Body of pancreas (tissue), 4 donors: ENCODE measurements at regions not wholly inside any gene's neighbourhood (a gene's known extent, or its start where the extent isn't known, plus 50 kb on each side); places are given as distances from the start of the nearest gene placed in this dataset.

Source experiments
- ATAC-seq: fragments of 150-250 bp; one replicate; pipeline ENCODE4 v1.9.1; 2016
- DNase-seq, 4 donors: peaks; one replicate each; pipeline ENCODE4 v3.0.0-alpha.2; 2019
- H3K27ac ChIP-seq, 4 donors: fragments of 200-600 bp; sonication (generic); 1 replicate in 3 of 4; 2 replicates in 1 of 4; pipeline versions ENCODE4 v1.5.1 to v1.6.1; 2016 to 2019; ENCODE audit warnings: mild to moderate bottlenecking in 1 of 4, mixed read lengths in 1 of 4, moderate library complexity in 1 of 4
- H3K27me3 ChIP-seq, 2 donors: fragments of 200-600 bp; sonication (generic); one replicate each; pipeline ENCODE4 v1.6.0; 2016; ENCODE audit warnings: mild to moderate bottlenecking in 1 of 2
- H3K36me3 ChIP-seq, 2 donors: fragments of 200-600 bp; sonication (generic); replicated peaks in 1 of 2; 2 replicates each; pipeline ENCODE4 v1.5.1; 2016; ENCODE audit warnings: low read depth in 2 of 2; ENCODE audit not compliant: insufficient read depth in 1 of 2
- H3K4me1 ChIP-seq: fragments of 200-600 bp; sonication (generic); one replicate; pipeline ENCODE4 v1.6.0; 2016
- H3K4me3 ChIP-seq, 2 donors: fragments of 200-600 bp; sonication (generic); 1 replicate in 1 of 2; 2 replicates in 1 of 2; pipeline ENCODE4 v1.5.1; 2016 to 2019
- H3K9me3 ChIP-seq, 3 donors: fragments of 200-600 bp; sonication (generic); 1 replicate in 2 of 3; 2 replicates in 1 of 3; pipeline ENCODE4 v1.5.1; 2016
- POLR2A ChIP-seq, 3 donors: fragments of 450-650 bp; IDR thresholded peaks; one replicate each; pipeline ENCODE4 v1.6.1; 2016; ENCODE audit warnings: antibody characterized with exemption in 3 of 3, mild to moderate bottlenecking in 2 of 3
- WGBS, 2 donors: methylation state at CpG; one replicate each; pipeline ENCODE4 v1.1.5; 2017; 5-methylcytosine and 5-hydroxymethylcytosine counted together
- intact Hi-C: fragments of 100-400 bp; cut with DNase I; formaldehyde crosslinking; loops from one replicate; pipeline ENCODE4 v1.15.1; 2023
- TF ChIP-seq, protein P1 (sequence below), 7 experiments: fragments of 450-650 bp in 4 of 7; fragments of 200-600 bp in 3 of 7; sonication (generic) in 3 of 7; IDR thresholded peaks; one replicate each; pipeline ENCODE4 v1.5.1; 2016 to 2019; ENCODE audit warnings: antibody characterized with exemption in 7 of 7

DNA sequence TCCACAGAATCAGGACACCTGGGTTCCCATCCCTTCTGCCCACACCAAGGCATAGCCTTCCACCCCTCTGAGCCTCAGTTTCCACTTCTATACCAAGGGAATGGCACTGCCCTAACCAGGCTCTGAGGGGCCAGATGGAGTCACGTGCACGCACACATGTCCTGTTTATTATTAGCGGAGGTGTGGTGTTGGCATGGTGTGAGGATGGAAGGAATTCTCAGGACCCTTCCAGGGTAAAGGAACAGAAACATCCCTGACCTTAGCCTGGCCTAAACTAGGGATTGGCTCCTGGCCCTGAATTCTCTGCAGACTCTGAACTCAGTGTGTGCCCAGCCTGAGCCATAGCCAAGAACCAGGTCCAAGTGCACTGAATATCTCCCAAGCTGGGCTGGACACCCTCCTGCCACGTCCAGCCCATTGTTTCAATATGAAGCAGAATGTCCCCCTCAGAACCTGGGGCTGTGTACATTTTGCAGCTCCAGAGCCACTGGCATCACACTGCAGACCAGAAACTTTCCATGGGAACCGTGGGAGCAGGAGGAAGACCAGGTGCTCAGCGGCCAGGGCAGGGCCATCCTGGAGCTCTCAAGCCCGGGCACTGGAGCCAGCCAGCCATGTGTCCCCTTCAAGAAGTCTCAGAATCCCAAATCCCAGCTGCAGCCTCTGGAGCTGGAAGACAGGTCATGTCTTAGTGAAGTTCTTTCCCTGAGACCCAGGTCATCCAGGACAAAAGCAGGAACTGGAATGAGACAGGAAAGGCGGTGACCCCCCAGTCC lies 208.4 kb downstream of the ANKRD60 start:
- DNase-seq (no peak), ATAC-seq (no peak)
- intact Hi-C loops = no loop called here
- TF ChIP-seq, protein P1, sequence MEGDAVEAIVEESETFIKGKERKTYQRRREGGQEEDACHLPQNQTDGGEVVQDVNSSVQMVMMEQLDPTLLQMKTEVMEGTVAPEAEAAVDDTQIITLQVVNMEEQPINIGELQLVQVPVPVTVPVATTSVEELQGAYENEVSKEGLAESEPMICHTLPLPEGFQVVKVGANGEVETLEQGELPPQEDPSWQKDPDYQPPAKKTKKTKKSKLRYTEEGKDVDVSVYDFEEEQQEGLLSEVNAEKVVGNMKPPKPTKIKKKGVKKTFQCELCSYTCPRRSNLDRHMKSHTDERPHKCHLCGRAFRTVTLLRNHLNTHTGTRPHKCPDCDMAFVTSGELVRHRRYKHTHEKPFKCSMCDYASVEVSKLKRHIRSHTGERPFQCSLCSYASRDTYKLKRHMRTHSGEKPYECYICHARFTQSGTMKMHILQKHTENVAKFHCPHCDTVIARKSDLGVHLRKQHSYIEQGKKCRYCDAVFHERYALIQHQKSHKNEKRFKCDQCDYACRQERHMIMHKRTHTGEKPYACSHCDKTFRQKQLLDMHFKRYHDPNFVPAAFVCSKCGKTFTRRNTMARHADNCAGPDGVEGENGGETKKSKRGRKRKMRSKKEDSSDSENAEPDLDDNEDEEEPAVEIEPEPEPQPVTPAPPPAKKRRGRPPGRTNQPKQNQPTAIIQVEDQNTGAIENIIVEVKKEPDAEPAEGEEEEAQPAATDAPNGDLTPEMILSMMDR (IDR thresholded peaks at IDR 0.05) = no peak
- no peak for TF ChIP-seq POLR2A (IDR thresholded peaks at IDR 0.05)
- Histone ChIP-seq H3K4me3 (no peak overlapping the region), H3K4me1 (peaks cover 43% of the 10 kb centered on the region), H3K36me3 (no peaks in the 10 kb centered on the region), H3K27me3 (no peaks in the 10 kb centered on the region), H3K27ac (peak overlapping the region; percentile 77 to 91 (median 87)), H3K9me3 (no peaks in the 10 kb centered on the region)
- 54 to 55% methylated on average over 5 to 8 of the region's 8 CpGs for WGBS, 2 donors

DNA sequence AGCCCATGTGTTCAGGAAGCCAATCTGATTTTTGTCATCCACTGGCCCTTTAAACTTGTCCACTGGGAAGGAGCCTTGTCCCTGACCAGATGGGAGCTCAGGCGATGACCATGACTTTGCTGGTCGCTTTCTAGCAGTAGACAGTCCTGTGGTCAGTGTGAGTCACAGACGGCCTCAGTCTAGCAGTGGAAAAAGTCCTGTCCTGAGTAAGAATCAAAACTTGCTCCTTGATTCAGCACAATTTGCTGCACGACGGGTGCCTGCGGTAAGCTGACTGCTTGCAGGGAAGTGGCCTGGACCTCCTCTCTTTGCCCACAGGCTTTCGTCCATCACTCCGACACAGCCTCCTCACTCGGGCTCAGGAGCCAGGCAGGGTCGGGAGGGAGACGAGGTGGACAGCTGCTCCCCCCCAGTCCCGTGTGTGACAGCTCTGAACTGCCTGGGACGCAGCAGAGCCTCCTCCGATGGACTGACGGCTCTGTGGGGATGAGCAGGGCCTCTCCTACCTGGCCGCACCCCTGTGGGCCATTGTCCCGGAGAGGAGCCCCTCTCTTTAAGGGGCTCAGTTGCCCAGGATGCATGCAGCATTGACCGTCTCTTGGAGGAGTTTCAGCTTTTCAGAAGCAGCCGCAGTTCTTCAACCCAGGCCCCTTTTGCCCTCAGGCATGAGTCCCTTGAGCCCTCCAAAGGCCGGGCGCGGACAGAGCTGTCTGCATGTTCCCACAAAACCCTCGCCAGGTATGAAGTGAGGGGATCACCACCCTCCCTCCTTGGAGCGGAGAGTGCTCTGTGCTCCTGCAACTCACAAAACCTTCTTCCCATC lies 209.2 kb downstream of the ANKRD60 start:
- Histone ChIP-seq H3K36me3 (no peaks in the 10 kb centered on the region), H3K27me3 (no peaks in the 10 kb centered on the region), H3K27ac (peak overlapping the region; percentile 77 to 91 (median 87)), H3K9me3 (no peaks in the 10 kb centered on the region), H3K4me1 (peaks cover 47% of the 10 kb centered on the region), H3K4me3 (no peak overlapping the region)
- ATAC-seq (no peak), DNase-seq (no peak)
- no peak for TF ChIP-seq POLR2A (IDR thresholded peaks at IDR 0.05)
- TF ChIP-seq, protein P1 (IDR thresholded peaks at IDR 0.05) = no peak
- 46 to 68% methylated on average over 15 to 24 of the region's 24 CpGs for WGBS, 2 donors
- intact Hi-C loops = no loop called here

DNA sequence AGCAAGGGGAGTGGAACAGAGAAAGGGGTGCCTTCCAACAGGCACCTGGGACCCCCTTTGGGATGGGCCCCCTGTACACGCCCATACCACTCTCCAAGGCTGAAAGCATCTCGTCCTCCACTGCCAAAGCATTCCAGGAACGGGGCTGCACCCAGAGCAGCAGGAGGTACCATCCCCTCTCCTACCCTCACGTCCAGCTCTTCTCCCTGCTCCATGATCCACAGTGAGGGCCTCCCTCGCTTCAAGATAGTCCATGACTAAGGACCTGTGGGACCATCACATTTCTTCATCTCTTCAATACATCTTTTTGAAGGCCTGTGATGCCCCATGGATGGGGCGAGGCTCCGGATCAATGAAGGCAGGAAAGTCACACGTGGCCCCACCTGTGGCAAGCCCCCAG lies 209.9 kb downstream of the ANKRD60 start:
- ATAC-seq = no peak
- 55 to 57% methylated on average over 8 of the region's 8 CpGs for WGBS, 2 donors
- peak overlapping the region; percentile 77 to 91 (median 87) for H3K27ac ChIP-seq

DNA sequence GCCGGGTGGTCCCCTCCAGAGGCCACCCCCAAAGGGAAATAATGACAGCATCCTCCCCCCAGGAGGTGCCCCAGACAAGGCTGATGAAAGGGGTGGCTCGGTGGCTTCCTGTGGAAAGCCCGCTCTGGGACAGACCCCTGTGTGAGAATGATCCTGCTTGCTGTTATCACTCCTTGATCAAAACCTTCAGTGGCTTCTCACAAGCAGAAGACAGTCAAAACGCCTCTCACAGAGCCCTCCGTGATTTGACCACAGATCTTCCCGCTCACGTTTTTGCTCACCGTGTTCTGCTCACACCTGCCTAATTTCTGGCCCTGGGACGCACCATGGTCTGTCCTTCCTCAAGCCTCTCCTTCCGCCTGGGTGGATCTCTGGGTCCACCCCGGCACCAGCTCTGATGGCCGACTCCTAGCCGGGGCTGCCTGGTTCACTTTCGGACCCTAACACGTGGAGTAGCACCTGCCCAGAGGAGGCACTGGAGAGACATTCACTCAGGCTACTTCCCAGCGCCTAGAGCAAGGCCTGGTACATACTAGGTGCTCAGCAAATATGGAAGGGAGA lies 210.4 kb downstream of the ANKRD60 start:
- TF ChIP-seq, protein P1 (IDR thresholded peaks at IDR 0.05) = no peak
- TF ChIP-seq POLR2A (IDR thresholded peaks at IDR 0.05) = no peak
- no peaks in the 10 kb centered on the region for H3K27me3 ChIP-seq
- intact Hi-C loops = no loop called here
- DNase-seq (no peak), ATAC-seq (no peak)
- 54 to 63% methylated on average over 7 to 16 of the region's 16 CpGs for WGBS, 2 donors
- no peak overlapping the region for H3K4me3 ChIP-seq
- H3K27ac ChIP-seq = peak overlapping the region; percentile 77 to 91 (median 87)
- H3K4me1 ChIP-seq = peaks cover 57% of the 10 kb centered on the region
- H3K36me3 ChIP-seq = no peaks in the 10 kb centered on the region
- H3K9me3 ChIP-seq = no peaks in the 10 kb centered on the region

More for the DNA sequence above, 209.9 kb downstream of the ANKRD60 start:
- Histone ChIP-seq H3K27me3 (no peaks in the 10 kb centered on the region), H3K4me3 (no peak overlapping the region), H3K4me1 (peaks cover 52% of the 10 kb centered on the region), H3K9me3 (no peaks in the 10 kb centered on the region), H3K36me3 (no peaks in the 10 kb centered on the region)
- DNase-seq = no peak
- intact Hi-C loops = no loop called here
- TF ChIP-seq POLR2A (IDR thresholded peaks at IDR 0.05) = no peak
- TF ChIP-seq, protein P1 (IDR thresholded peaks at IDR 0.05) = no peak
